ENCODE measurements at regions not wholly inside any gene's neighbourhood (a gene's known extent, or its start where the extent isn't known, plus 50 kb on each side); places are given as distances from the start of the nearest gene placed in this dataset.

- TF ChIP-seq, protein P1, sequence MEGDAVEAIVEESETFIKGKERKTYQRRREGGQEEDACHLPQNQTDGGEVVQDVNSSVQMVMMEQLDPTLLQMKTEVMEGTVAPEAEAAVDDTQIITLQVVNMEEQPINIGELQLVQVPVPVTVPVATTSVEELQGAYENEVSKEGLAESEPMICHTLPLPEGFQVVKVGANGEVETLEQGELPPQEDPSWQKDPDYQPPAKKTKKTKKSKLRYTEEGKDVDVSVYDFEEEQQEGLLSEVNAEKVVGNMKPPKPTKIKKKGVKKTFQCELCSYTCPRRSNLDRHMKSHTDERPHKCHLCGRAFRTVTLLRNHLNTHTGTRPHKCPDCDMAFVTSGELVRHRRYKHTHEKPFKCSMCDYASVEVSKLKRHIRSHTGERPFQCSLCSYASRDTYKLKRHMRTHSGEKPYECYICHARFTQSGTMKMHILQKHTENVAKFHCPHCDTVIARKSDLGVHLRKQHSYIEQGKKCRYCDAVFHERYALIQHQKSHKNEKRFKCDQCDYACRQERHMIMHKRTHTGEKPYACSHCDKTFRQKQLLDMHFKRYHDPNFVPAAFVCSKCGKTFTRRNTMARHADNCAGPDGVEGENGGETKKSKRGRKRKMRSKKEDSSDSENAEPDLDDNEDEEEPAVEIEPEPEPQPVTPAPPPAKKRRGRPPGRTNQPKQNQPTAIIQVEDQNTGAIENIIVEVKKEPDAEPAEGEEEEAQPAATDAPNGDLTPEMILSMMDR (IDR thresholded peaks at IDR 0.05; ENCODE audit: insufficient read depth, low read depth, low read length): no peak
- TF ChIP-seq EZH2 (IDR thresholded peaks at IDR 0.05; ENCODE audit: insufficient read depth, low read length): no peak
These were observed 96.7 kb upstream of the DIAPH3 start for GRCh38 chr13:60260440-60260839.

Measured in astrocyte (in vitro differentiated cells and primary cell).